ENCODE measurements at regions not wholly inside any gene's neighbourhood (a gene's known extent, or its start where the extent isn't known, plus 50 kb on each side); places are given as distances from the start of the nearest gene placed in this dataset.

GRCh38 chr1:36562181-36562685 is 79.5 kb upstream of the CSF3R start:
- TF ChIP-seq POLR2AphosphoS5 (IDR thresholded peaks at IDR 0.05) (no peak), CTCF (IDR thresholded peaks at IDR 0.05) (no peak), POLR2A (IDR thresholded peaks at IDR 0.05) (no peak), EP300 (IDR thresholded peaks at IDR 0.05) (no peak)
- Histone ChIP-seq H3K4me1 (no peaks in the 10 kb centered on the region), H3K9me3 (no peaks in the 10 kb centered on the region), H3K27me3 (peaks cover 0 to 17% (median 0%) of the 10 kb centered on the region in 3 donors), H3K27ac (no peak overlapping the region), H3K36me3 (no peaks in the 10 kb centered on the region), H3K4me3 (no peak overlapping the region)
- intact Hi-C loops (cut with DNase I; ENCODE audit: low total_unique reads), result no loop called here
- no peak for DNase-seq
- WGBS, 5 donors, result 55 to 76% (median 65%) methylated on average over 3 of the region's 3 CpGs

GRCh38 chr1:36561361-36561724 is 78.6 kb upstream of the CSF3R start:
- no peaks in the 10 kb centered on the region for H3K9me3 ChIP-seq
- H3K36me3 ChIP-seq, result no peaks in the 10 kb centered on the region
- H3K27me3 ChIP-seq, result peaks cover 0 to 18% (median 0%) of the 10 kb centered on the region in 3 donors
- H3K4me1 ChIP-seq, result no peaks in the 10 kb centered on the region
- H3K27ac ChIP-seq, result no peak overlapping the region
- WGBS, 5 donors, result 83 to 88% (median 87%) methylated on average over 9 of the region's 9 CpGs
- TF ChIP-seq CTCF (IDR thresholded peaks at IDR 0.05) (no peak), POLR2A (IDR thresholded peaks at IDR 0.05) (no peak), POLR2AphosphoS5 (IDR thresholded peaks at IDR 0.05) (no peak), EP300 (IDR thresholded peaks at IDR 0.05) (no peak)
- DNase-seq, result no peak
- no peak overlapping the region for H3K4me3 ChIP-seq
- intact Hi-C loops (cut with DNase I; ENCODE audit: low total_unique reads), result no loop called here

GRCh38 chr1:36560621-36561360 is 78.1 kb upstream of the CSF3R start:
- intact Hi-C loops (cut with DNase I; ENCODE audit: low total_unique reads), result no loop called here
- Histone ChIP-seq H3K36me3 (no peaks in the 10 kb centered on the region), H3K9me3 (no peaks in the 10 kb centered on the region), H3K4me1 (no peaks in the 10 kb centered on the region), H3K27ac (no peak overlapping the region), H3K27me3 (peaks cover 0 to 17% (median 0%) of the 10 kb centered on the region in 3 donors), H3K4me3 (no peak overlapping the region)
- 82 to 86% (median 86%) methylated on average over 12 of the region's 12 CpGs for WGBS, 5 donors
- TF ChIP-seq POLR2A (IDR thresholded peaks at IDR 0.05) (no peak), POLR2AphosphoS5 (IDR thresholded peaks at IDR 0.05) (no peak), CTCF (IDR thresholded peaks at IDR 0.05) (no peak), EP300 (IDR thresholded peaks at IDR 0.05) (no peak)
- no peak for DNase-seq

GRCh38 chr1:36560177-36560576 is 77.5 kb upstream of the CSF3R start:
- WGBS, 5 donors, result 72 to 84% (median 79%) methylated on average over 8 of the region's 8 CpGs
- Histone ChIP-seq H3K4me3 (no peak overlapping the region), H3K36me3 (no peaks in the 10 kb centered on the region), H3K9me3 (no peaks in the 10 kb centered on the region), H3K27me3 (peaks cover 0 to 22% (median 0%) of the 10 kb centered on the region in 3 donors), H3K27ac (no peak overlapping the region), H3K4me1 (no peaks in the 10 kb centered on the region)
- intact Hi-C loops (cut with DNase I; ENCODE audit: low total_unique reads), result no loop called here
- DNase-seq, result no peak
- TF ChIP-seq CTCF (IDR thresholded peaks at IDR 0.05) (no peak), EP300 (IDR thresholded peaks at IDR 0.05) (no peak), POLR2AphosphoS5 (IDR thresholded peaks at IDR 0.05) (no peak), POLR2A (IDR thresholded peaks at IDR 0.05) (no peak)
